Prostate gland (tissue), 2 donors: ENCODE measurements at regions not wholly inside any gene's neighbourhood (a gene's known extent, or its start where the extent isn't known, plus 50 kb on each side); places are given as distances from the start of the nearest gene placed in this dataset.
"Not testable (repeated sequence)": the region's sequence is repeated elsewhere in the genome, so short reads cannot be mapped to it uniquely, and the experiment has no call there.

Experiments used
- DNase-seq: peaks from one replicate; pipeline ENCODE4 v3.0.0-alpha.2; 2019; ENCODE audit warnings: low spot score
- H3K27ac ChIP-seq, 2 donors: fragments of 200-600 bp; sonication (generic); 2 replicates each; pipeline ENCODE4 v1.5.1; 2017 to 2019
- H3K27me3 ChIP-seq: fragments of 200-600 bp; sonication (generic); replicated peaks from 2 replicates; pipeline ENCODE4 v1.5.1; 2019; ENCODE audit not compliant: insufficient read depth
- H3K36me3 ChIP-seq, 2 donors: fragments of 200-600 bp; sonication (generic); 1 replicate in 1 of 2; 2 replicates in 1 of 2; pipeline versions ENCODE4 v1.5.1 to v1.8.1; 2017 to 2019
- H3K4me1 ChIP-seq: fragments of 200-600 bp; sonication (generic); replicated peaks from 2 replicates; pipeline ENCODE4 v1.5.1; 2019
- H3K4me3 ChIP-seq, 2 donors: fragments of 200-600 bp; sonication (generic); 2 replicates each; pipeline ENCODE4 v1.5.1; 2017 to 2019
- H3K9me3 ChIP-seq: fragments of 200-600 bp; sonication (generic); 2 replicates; pipeline ENCODE4 v1.5.1; 2017
- POLR2A ChIP-seq: fragments of 450-650 bp; IDR thresholded peaks from one replicate; pipeline ENCODE4 v1.6.1; 2016; ENCODE audit warnings: antibody characterized with exemption, mild to moderate bottlenecking
- POLR2AphosphoS5 ChIP-seq: sonication (generic); formaldehyde crosslinking; IDR thresholded peaks from one replicate; pipeline ENCODE4 v1.6.1; 2017; ENCODE audit warnings: antibody characterized with exemption
- WGBS: methylation state at CpG from one replicate; pipeline ENCODE4 v1.1.5; 2018; 5-methylcytosine and 5-hydroxymethylcytosine counted together
- intact Hi-C: fragments of 100-400 bp; cut with DNase I; formaldehyde crosslinking; loops from one replicate; pipeline ENCODE4 v1.14.2; 2022
- TF ChIP-seq, protein P1 (sequence below), 4 experiments: fragments of 200-600 bp in 2 of 4; fragments of 450-650 bp in 2 of 4; sonication (generic) in 2 of 4; IDR thresholded peaks; 1 replicate in 3 of 4; 2 replicates in 1 of 4; pipeline ENCODE4 v1.5.1; 2016 to 2019; ENCODE audit warnings: antibody characterized with exemption in 4 of 4, mild to moderate bottlenecking in 2 of 4, moderate library complexity in 2 of 4

DNA sequence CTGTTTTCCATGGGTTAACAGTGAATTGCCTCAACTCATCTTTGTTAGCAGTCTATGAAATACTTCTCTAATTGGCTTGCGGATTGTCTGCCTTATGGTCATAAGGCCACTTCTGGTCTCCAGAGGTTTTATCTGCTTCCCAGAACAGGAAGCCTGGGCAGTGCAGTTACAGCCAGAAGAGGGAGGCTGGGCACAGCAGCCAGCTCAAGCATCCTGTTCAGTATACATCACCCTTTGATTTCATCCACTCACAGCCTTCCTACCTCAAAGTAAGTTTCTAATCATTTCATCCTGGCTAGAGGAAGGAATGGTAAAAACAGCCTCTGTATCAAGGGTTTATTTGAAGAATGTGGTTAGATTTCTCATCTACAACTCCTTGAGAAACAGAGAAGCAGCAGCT lies 311.5 kb upstream of the DEPDC1 start:
- no peak for DNase-seq
- TF ChIP-seq POLR2AphosphoS5 (no peak), POLR2A (no peak)
- TF ChIP-seq, protein P1, sequence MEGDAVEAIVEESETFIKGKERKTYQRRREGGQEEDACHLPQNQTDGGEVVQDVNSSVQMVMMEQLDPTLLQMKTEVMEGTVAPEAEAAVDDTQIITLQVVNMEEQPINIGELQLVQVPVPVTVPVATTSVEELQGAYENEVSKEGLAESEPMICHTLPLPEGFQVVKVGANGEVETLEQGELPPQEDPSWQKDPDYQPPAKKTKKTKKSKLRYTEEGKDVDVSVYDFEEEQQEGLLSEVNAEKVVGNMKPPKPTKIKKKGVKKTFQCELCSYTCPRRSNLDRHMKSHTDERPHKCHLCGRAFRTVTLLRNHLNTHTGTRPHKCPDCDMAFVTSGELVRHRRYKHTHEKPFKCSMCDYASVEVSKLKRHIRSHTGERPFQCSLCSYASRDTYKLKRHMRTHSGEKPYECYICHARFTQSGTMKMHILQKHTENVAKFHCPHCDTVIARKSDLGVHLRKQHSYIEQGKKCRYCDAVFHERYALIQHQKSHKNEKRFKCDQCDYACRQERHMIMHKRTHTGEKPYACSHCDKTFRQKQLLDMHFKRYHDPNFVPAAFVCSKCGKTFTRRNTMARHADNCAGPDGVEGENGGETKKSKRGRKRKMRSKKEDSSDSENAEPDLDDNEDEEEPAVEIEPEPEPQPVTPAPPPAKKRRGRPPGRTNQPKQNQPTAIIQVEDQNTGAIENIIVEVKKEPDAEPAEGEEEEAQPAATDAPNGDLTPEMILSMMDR (IDR thresholded peaks at IDR 0.05): no peak

DNA sequence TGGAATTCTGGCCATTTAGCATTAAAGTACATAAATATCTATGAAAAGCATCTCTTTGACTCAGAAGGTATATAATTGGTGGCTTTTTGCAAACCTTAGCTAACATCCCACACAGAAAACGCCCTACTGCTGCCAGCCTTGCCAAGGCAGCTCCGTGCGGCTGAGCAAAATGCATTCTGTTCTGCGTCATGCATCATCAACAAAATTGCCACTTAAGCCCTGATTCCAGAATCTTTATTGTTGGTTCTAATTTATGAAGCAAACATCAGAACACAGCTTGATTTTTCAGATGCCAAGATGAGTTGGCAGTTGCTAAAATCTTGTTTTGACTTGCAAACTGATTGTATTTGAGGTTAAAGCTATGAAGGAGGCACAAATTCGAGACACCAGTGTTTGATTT lies 314.9 kb upstream of the DEPDC1 start:
- Histone ChIP-seq H3K27ac (no peak overlapping the region), H3K36me3 (no peaks in the 10 kb centered on the region), H3K9me3 (no peaks in the 10 kb centered on the region), H3K4me1 (no peaks in the 10 kb centered on the region), H3K27me3 (no peaks in the 10 kb centered on the region), H3K4me3 (no peak overlapping the region)
- intact Hi-C loops: no loop called here
- TF ChIP-seq POLR2AphosphoS5 (no peak), POLR2A (no peak)
- TF ChIP-seq, protein P1 (IDR thresholded peaks at IDR 0.05): no peak
- WGBS: 42% methylated on average over 5 of the region's 5 CpGs
- DNase-seq: no peak

More for the DNA sequence above, 311.5 kb upstream of the DEPDC1 start:
- intact Hi-C loops: no loop called here
- H3K4me1 ChIP-seq: no peaks in the 10 kb centered on the region
- H3K36me3 ChIP-seq: no peaks in the 10 kb centered on the region
- H3K4me3 ChIP-seq: no peak overlapping the region
- H3K27me3 ChIP-seq: no peaks in the 10 kb centered on the region
- 72% methylated on average over 1 of the region's 1 CpG for WGBS
- H3K27ac ChIP-seq: no peak overlapping the region
- H3K9me3 ChIP-seq: no peaks in the 10 kb centered on the region

DNA sequence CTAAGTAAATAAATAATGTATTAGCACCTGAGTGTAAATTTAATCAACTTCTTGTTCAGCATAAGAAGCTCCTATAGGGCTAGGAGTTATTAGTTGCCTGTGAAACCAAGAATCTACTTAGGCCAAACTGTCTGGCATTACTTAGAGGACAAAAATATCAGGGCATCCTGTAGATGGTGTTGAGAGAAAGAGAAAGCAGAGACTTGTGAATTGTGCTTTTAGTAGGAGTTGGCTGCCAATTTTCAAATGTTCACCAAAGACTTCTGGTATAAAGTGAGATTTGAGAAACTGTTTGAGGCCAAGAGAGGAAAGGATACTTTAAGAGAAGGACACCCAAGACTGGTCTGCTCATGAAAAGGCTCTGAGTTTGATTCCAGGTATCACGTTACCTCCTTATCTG lies 315.5 kb upstream of the DEPDC1 start:
- no peaks in the 10 kb centered on the region for H3K4me1 ChIP-seq
- no peaks in the 10 kb centered on the region for H3K9me3 ChIP-seq
- H3K27me3 ChIP-seq: no peaks in the 10 kb centered on the region
- H3K4me3 ChIP-seq: no peak overlapping the region
- no peak for TF ChIP-seq POLR2AphosphoS5
- TF ChIP-seq POLR2A: no peak
- TF ChIP-seq, protein P1 (IDR thresholded peaks at IDR 0.05): no peak
- intact Hi-C loops: no loop called here
- H3K27ac ChIP-seq: no peak overlapping the region
- no peaks in the 10 kb centered on the region for H3K36me3 ChIP-seq
- DNase-seq: no peak
- 41% methylated on average over 1 of the region's 1 CpG for WGBS

DNA sequence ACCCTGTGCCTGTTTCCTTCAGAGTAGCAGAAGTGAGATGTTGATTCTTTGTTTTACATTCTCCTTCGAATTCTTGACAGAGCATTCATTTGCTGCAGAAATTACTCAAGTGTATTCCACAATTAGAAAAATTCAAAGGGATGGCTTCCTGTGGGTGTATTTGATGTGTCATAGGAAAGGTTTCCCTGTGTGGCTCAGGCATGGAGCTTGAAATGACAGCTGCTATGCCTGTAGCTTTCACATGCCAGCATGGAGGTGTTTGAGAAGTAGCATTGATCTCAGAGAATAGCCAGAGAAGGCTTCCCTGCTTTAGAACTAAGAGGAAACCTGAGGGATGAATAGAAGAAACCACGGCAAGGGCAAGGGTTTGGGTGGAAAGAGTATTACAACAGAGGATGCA lies 317.2 kb upstream of the DEPDC1 start:
- Histone ChIP-seq H3K36me3 (no peaks in the 10 kb centered on the region), H3K4me1 (no peaks in the 10 kb centered on the region), H3K27me3 (no peaks in the 10 kb centered on the region), H3K27ac (no peak overlapping the region), H3K9me3 (no peaks in the 10 kb centered on the region), H3K4me3 (no peak overlapping the region)
- intact Hi-C loops: no loop called here
- TF ChIP-seq POLR2AphosphoS5: no peak
- TF ChIP-seq, protein P1 (IDR thresholded peaks at IDR 0.05): no peak
- no peak for TF ChIP-seq POLR2A
- WGBS: 79% methylated on average over 2 of the region's 2 CpGs
- no peak for DNase-seq

DNA sequence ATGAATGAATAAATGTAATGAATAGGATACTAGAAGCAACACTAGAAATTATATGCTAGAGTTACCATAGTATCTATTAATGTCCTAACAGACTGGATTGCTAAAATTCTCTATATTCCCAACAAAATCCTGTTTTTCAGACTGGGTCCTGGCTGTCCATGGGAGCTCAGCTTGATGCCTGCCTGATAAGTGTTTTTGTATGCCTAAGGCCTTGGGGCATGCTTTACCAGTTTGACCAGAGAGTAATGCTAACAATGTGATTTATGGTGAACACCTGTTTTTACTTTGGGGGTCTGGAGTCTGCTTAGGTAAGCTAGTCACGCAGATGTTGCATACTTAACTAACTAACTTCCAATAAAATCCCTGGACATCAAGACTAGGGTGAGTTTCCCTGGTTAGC lies 318.8 kb upstream of the DEPDC1 start:
- TF ChIP-seq POLR2AphosphoS5: no peak
- TF ChIP-seq POLR2A: no peak
- TF ChIP-seq, protein P1 (IDR thresholded peaks at IDR 0.05): no peak
- WGBS: 62% methylated on average over 1 of the region's 1 CpG
- no peaks in the 10 kb centered on the region for H3K4me1 ChIP-seq
- no peak overlapping the region for H3K27ac ChIP-seq
- H3K36me3 ChIP-seq: no peaks in the 10 kb centered on the region
- intact Hi-C loops: no loop called here
- H3K9me3 ChIP-seq: no peaks in the 10 kb centered on the region
- no peak for DNase-seq
- H3K27me3 ChIP-seq: no peaks in the 10 kb centered on the region
- H3K4me3 ChIP-seq: no peak overlapping the region

DNA sequence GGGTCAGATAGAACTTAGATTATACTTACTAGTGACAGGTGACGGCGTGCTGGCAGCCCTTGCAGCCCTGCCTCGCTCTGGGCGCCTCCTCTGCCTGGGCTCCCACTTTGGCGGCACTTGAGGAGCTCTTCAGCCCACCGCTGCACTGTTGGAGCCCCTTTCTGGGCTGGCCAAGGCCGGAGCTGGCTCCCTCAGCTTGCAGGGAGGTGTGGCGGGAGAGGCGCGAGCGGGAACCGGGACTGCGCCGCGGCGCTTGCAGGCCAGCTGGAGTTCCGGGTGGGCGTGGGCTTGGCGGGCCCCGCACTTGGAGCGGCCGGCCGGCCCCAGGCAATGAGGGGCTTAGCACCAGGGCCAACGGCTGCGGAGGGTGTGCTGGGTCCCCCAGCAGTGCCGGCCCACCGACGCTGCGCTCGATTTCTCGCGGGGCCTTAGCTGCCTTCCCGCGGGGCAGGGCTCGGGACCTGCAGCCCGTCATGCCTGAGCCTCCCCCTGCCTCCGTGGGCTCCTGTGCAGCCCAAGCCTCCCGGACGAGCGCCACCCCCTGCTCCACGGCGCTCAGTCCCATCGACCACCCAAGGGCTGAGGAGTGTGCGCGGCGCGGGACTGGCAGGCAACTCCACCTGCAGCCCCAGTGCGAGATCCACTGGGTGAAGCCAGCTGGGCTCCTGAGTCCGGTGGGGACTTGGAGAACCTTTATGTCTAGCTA lies 320.8 kb upstream of the DEPDC1 start:
- H3K27me3 ChIP-seq, H3K4me3 ChIP-seq, intact Hi-C loops, H3K36me3 ChIP-seq, H3K27ac ChIP-seq, H3K4me1 ChIP-seq, H3K9me3 ChIP-seq, DNase-seq: not testable (repeated sequence)
- 98% methylated on average over 34 of the region's 49 CpGs for WGBS
